ENCODE measurements at regions not wholly inside any gene's neighbourhood (a gene's known extent, or its start where the extent isn't known, plus 50 kb on each side); places are given as distances from the start of the nearest gene placed in this dataset.

DNA sequence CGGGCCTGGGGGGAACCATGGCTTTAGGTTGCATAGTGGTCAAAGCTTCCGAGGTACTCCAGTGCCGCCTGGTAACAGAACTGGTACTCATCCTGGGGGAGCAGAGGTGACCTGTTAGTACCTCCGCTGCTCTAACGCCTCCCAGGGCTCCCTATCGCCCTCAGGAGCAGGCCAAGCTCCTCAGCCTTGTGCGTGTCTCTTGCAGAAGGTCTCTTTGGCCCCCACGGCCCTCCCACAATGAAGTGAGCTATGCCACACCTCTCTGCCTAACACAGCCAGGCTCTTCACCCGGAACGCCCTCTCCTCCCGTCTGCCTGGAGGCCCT is 133.9 kb downstream of the PTPRS start:
- TF ChIP-seq, protein P1, sequence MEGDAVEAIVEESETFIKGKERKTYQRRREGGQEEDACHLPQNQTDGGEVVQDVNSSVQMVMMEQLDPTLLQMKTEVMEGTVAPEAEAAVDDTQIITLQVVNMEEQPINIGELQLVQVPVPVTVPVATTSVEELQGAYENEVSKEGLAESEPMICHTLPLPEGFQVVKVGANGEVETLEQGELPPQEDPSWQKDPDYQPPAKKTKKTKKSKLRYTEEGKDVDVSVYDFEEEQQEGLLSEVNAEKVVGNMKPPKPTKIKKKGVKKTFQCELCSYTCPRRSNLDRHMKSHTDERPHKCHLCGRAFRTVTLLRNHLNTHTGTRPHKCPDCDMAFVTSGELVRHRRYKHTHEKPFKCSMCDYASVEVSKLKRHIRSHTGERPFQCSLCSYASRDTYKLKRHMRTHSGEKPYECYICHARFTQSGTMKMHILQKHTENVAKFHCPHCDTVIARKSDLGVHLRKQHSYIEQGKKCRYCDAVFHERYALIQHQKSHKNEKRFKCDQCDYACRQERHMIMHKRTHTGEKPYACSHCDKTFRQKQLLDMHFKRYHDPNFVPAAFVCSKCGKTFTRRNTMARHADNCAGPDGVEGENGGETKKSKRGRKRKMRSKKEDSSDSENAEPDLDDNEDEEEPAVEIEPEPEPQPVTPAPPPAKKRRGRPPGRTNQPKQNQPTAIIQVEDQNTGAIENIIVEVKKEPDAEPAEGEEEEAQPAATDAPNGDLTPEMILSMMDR (IDR thresholded peaks at IDR 0.05; ENCODE audit: unreplicated experiment): no peak
- H3K36me3 Mint-ChIP-seq (ENCODE audit: insufficient read depth, unreplicated experiment): peaks cover 13% of the 10 kb centered on the region
- DNase-seq (ENCODE audit: unreplicated experiment): no peak
- no peak overlapping the region for H3K4me3 Mint-ChIP-seq (ENCODE audit: unreplicated experiment)
- POLR2A ChIA-PET: no interaction called here
- H3K9me3 Mint-ChIP-seq (ENCODE audit: unreplicated experiment): no peaks in the 10 kb centered on the region
- H3K27me3 Mint-ChIP-seq (ENCODE audit: insufficient read depth, unreplicated experiment): no peaks in the 10 kb centered on the region
- BruUV-seq (replicated peaks): no TSS peak
- H3K27ac Mint-ChIP-seq (ENCODE audit: low read depth, unreplicated experiment): no peak overlapping the region
- intact Hi-C loops (cut with micrococcal nuclease): no loop called here
- H3K4me1 Mint-ChIP-seq (ENCODE audit: insufficient read depth, unreplicated experiment): no peaks in the 10 kb centered on the region
- CTCF ChIA-PET: no interaction called here

DNA sequence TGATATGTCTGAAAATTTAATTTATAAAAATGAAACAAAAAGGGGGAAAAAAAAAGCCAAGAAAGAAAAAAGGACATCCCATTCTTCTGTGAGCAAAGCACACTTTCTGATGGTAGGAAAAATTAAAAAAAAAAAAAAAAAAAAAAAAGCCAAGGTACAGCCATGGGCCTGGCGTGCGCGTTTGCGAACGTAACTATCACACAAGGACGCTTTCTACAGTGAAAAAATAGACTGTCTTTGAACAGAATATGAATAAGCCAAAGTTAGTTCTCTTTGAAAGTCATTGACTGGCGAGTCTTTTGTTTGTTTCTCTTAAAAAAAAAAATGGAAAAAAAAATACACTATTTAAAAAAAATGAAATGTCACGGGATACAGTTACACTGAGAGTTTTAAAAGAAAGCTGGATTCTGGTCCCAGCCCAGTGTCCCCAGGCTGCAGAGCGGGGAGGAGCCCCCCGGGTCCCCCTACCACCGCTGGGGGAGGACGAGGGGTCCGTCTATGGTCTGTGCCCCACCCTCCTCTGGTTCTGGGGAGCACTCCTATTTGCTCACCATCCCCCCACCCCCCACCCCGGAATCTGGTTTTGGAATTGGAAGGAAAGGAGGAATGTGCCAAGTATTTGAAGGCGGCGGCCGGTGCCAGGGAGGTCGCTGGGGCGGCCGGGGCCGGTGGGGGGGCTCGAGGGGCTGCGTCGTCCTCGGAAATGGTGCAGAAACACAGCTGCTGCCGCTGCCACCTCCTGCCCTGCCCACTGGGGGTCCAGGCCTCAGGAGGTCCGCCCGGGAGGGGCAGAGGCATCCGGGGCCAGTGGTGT is 134.5 kb downstream of the PTPRS start:
- no peak overlapping the region for H3K27ac Mint-ChIP-seq (ENCODE audit: low read depth, unreplicated experiment)

DNA sequence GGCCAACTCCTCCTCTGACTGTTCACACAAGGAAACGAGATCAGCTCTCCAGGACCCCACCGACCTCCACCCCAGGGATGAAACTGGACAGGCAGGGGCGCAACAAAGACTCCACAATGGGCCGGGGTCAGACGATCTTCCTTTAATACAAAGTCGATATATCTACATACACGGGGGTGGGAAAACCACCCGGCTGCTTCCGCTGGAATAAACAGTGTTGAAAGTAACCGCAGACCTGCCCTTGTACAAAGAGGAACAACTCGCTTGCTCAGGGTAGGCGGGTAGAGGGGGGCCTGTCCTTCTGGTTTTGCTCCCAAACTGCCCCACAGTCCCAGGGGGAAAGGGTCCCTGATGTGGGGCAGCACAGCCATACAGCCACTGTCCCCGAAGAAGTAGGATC is 135.2 kb downstream of the PTPRS start:
- POLR2A ChIA-PET: no interaction called here
- DNase-seq (ENCODE audit: unreplicated experiment): no peak
- no peaks in the 10 kb centered on the region for H3K27me3 Mint-ChIP-seq (ENCODE audit: insufficient read depth, unreplicated experiment)
- H3K36me3 Mint-ChIP-seq (ENCODE audit: insufficient read depth, unreplicated experiment): peaks cover 6% of the 10 kb centered on the region
- CTCF ChIA-PET: no interaction called here
- no peak overlapping the region for H3K4me3 Mint-ChIP-seq (ENCODE audit: unreplicated experiment)
- no peaks in the 10 kb centered on the region for H3K9me3 Mint-ChIP-seq (ENCODE audit: unreplicated experiment)
- no TSS peak for BruUV-seq (replicated peaks)
- TF ChIP-seq, protein P1 (IDR thresholded peaks at IDR 0.05; ENCODE audit: unreplicated experiment): no peak
- no peaks in the 10 kb centered on the region for H3K4me1 Mint-ChIP-seq (ENCODE audit: insufficient read depth, unreplicated experiment)
- intact Hi-C loops (cut with micrococcal nuclease): no loop called here
- no peak overlapping the region for H3K27ac Mint-ChIP-seq (ENCODE audit: low read depth, unreplicated experiment)

More for the DNA sequence above, 134.5 kb downstream of the PTPRS start:
- no TSS peak for BruUV-seq (replicated peaks)
- H3K9me3 Mint-ChIP-seq (ENCODE audit: unreplicated experiment): no peaks in the 10 kb centered on the region
- no peaks in the 10 kb centered on the region for H3K4me1 Mint-ChIP-seq (ENCODE audit: insufficient read depth, unreplicated experiment)
- no peak for DNase-seq (ENCODE audit: unreplicated experiment)
- ChIA-PET POLR2A (no interaction called here), CTCF (no interaction called here)
- TF ChIP-seq, protein P1 (IDR thresholded peaks at IDR 0.05; ENCODE audit: unreplicated experiment): no peak
- no peak overlapping the region for H3K4me3 Mint-ChIP-seq (ENCODE audit: unreplicated experiment)
- H3K36me3 Mint-ChIP-seq (ENCODE audit: insufficient read depth, unreplicated experiment): peaks cover 10% of the 10 kb centered on the region
- no peaks in the 10 kb centered on the region for H3K27me3 Mint-ChIP-seq (ENCODE audit: insufficient read depth, unreplicated experiment)
- intact Hi-C loops (cut with micrococcal nuclease): no loop called here

DNA sequence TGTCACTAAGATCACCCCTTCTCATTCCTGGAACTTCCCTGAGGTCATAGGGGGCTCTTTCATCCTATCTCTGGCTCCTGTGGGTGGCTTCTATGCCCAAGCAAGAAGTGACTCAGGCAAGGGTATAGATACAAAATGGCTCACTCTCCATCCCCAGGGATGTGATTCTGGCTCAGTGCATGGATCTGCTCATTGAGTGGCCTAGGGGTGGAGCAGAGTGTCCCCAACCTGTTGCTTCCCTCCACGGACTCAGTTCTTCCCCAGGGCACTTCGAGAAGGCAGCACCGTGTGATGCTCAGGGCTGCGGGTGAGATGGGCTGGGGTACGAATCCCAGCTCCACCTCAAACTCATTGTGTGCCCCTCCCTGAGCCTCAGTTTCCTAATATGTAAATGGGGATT is 136.4 kb downstream of the PTPRS start:
- TF ChIP-seq, protein P1 (IDR thresholded peaks at IDR 0.05; ENCODE audit: unreplicated experiment): no peak

More for the DNA sequence above, 136.4 kb downstream of the PTPRS start:
- intact Hi-C loops (cut with micrococcal nuclease): no loop called here
- DNase-seq (ENCODE audit: unreplicated experiment): no peak
- ChIA-PET CTCF (no interaction called here), POLR2A (interaction anchor here (1.2 kb wide), 1 partner anchor 12 kb away, joined by 3 read pairs; no protein-coding TSS in a partner anchor)
- no peaks in the 10 kb centered on the region for H3K27me3 Mint-ChIP-seq (ENCODE audit: insufficient read depth, unreplicated experiment)
- peaks cover 6% of the 10 kb centered on the region for H3K36me3 Mint-ChIP-seq (ENCODE audit: insufficient read depth, unreplicated experiment)
- BruUV-seq (replicated peaks): no TSS peak
- no peak overlapping the region for H3K27ac Mint-ChIP-seq (ENCODE audit: low read depth, unreplicated experiment)
- H3K4me1 Mint-ChIP-seq (ENCODE audit: insufficient read depth, unreplicated experiment): no peaks in the 10 kb centered on the region
- H3K9me3 Mint-ChIP-seq (ENCODE audit: unreplicated experiment): no peaks in the 10 kb centered on the region
- no peak overlapping the region for H3K4me3 Mint-ChIP-seq (ENCODE audit: unreplicated experiment)
